ENCODE measurements at regions not wholly inside any gene's neighbourhood (a gene's known extent, or its start where the extent isn't known, plus 50 kb on each side); places are given as distances from the start of the nearest gene placed in this dataset.

DNA sequence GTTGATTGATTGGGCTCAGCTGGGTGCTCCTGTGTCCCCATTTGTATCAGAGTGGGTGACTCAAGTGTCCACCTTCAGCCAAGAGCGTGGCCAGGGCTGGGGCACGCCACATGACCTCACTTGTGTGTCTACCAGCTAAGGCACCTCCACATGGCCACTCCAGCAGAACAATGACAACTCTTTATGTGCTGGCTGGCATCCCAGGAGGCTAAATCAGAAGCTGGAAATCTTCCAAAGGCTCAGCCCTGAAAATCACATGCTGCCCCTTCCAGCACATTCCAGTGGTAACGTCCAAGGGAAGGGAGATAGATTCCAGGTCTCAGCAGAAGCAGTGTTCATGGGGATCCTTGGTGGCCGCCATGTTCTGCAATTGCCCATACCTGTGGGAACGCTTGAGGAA, 585.5 kb downstream of the AJAP1 start:
- TF ChIP-seq CTCF (IDR thresholded peaks at IDR 0.05) (no peak), EZH2 (IDR thresholded peaks at IDR 0.05) (no peak), EZH2phosphoT487 (IDR thresholded peaks at IDR 0.05) (no peak)

All from neural progenitor cell (in vitro differentiated cells).